ENCODE measurements at regions not wholly inside any gene's neighbourhood (a gene's known extent, or its start where the extent isn't known, plus 50 kb on each side); places are given as distances from the start of the nearest gene placed in this dataset.
"Not testable (repeated sequence)": the region's sequence is repeated elsewhere in the genome, so short reads cannot be mapped to it uniquely, and the experiment has no call there.

GRCh38 chr1:68868606-68869005 lies 371.7 kb upstream of the DEPDC1 start:
- Histone ChIP-seq H3K79me2 (ENCODE audit: low read length) (no peaks in the 10 kb centered on the region), H4K20me1 (ENCODE audit: insufficient read depth, low read length) (no peaks in the 10 kb centered on the region), H3F3A (ENCODE audit: insufficient read depth, low read length) (no peaks in the 10 kb centered on the region), H3K9me2 (replicated peaks; ENCODE audit: insufficient read depth, low read length) (no peaks in the 10 kb centered on the region), H3K4me1 (ENCODE audit: low read length) (no peaks in the 10 kb centered on the region), H3K4me3 (ENCODE audit: low read length) (no peak overlapping the region), H3K27me3 (replicated peaks; ENCODE audit: insufficient read depth, low read length) (no peaks in the 10 kb centered on the region), H3K27ac (ENCODE audit: low read length) (no peak overlapping the region), H3K9ac (ENCODE audit: low read length) (no peak overlapping the region), H3K4me2 (ENCODE audit: low read depth, low read length) (no peak overlapping the region), H2AFZ (ENCODE audit: low read length) (no peak overlapping the region), H3K36me3 (replicated peaks; ENCODE audit: insufficient read depth, low read length) (no peaks in the 10 kb centered on the region), H3K9me3 (replicated peaks; ENCODE audit: insufficient read depth, low read length) (no peaks in the 10 kb centered on the region)
- TF ChIP-seq, protein P1, sequence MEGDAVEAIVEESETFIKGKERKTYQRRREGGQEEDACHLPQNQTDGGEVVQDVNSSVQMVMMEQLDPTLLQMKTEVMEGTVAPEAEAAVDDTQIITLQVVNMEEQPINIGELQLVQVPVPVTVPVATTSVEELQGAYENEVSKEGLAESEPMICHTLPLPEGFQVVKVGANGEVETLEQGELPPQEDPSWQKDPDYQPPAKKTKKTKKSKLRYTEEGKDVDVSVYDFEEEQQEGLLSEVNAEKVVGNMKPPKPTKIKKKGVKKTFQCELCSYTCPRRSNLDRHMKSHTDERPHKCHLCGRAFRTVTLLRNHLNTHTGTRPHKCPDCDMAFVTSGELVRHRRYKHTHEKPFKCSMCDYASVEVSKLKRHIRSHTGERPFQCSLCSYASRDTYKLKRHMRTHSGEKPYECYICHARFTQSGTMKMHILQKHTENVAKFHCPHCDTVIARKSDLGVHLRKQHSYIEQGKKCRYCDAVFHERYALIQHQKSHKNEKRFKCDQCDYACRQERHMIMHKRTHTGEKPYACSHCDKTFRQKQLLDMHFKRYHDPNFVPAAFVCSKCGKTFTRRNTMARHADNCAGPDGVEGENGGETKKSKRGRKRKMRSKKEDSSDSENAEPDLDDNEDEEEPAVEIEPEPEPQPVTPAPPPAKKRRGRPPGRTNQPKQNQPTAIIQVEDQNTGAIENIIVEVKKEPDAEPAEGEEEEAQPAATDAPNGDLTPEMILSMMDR (IDR thresholded peaks at IDR 0.05; ENCODE audit: low read length) = no peak
- no peak for TF ChIP-seq EZH2 (optimal IDR thresholded peaks at IDR 0.05; ENCODE audit: low read depth, low read length)
- TF ChIP-seq EZH2phosphoT487 (IDR thresholded peaks at IDR 0.05; ENCODE audit: low read length) = no peak
- no peak for DNase-seq

DNA sequence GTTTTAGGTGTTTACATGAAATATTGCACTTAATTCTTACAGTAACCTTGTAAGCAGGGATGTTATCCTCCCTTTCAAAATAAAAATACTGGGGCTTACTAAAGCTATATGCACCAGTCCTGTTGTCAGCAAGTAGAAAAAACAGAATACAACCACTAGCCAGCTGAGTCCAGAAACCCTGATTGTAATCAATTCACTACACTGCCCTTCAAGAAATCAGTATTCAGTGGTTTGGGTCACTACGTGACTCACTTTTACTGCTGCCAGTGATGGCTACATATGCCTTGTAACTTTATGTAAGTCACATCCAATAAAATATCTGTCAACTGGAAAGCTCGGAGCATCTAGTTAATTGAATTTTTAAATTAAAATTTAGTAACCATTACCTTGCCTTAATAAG lies 376.3 kb upstream of the DEPDC1 start:
- no peaks in the 10 kb centered on the region; the same call in 1 of the 2 replicates for H3K9me2 ChIP-seq (replicated peaks; ENCODE audit: insufficient read depth, low read length)
- H3K27ac ChIP-seq (ENCODE audit: low read length) = no peak overlapping the region
- no peak for DNase-seq
- no peaks in the 10 kb centered on the region for H4K20me1 ChIP-seq (ENCODE audit: insufficient read depth, low read length)
- no peaks in the 10 kb centered on the region for H3K79me2 ChIP-seq (ENCODE audit: low read length)
- H3K9me3 ChIP-seq (replicated peaks; ENCODE audit: insufficient read depth, low read length) = no peaks in the 10 kb centered on the region
- H2AFZ ChIP-seq (ENCODE audit: low read length) = no peak overlapping the region
- H3K4me1 ChIP-seq (ENCODE audit: low read length) = no peaks in the 10 kb centered on the region
- H3F3A ChIP-seq (ENCODE audit: insufficient read depth, low read length) = no peaks in the 10 kb centered on the region
- H3K36me3 ChIP-seq (replicated peaks; ENCODE audit: insufficient read depth, low read length) = no peaks in the 10 kb centered on the region
- H3K9ac ChIP-seq (ENCODE audit: low read length) = no peak overlapping the region
- no peak overlapping the region for H3K4me3 ChIP-seq (ENCODE audit: low read length)
- TF ChIP-seq EZH2 (optimal IDR thresholded peaks at IDR 0.05; ENCODE audit: low read depth, low read length) (no peak), EZH2phosphoT487 (IDR thresholded peaks at IDR 0.05; ENCODE audit: low read length) (no peak)
- TF ChIP-seq, protein P1 (IDR thresholded peaks at IDR 0.05; ENCODE audit: low read length) = no peak
- H3K27me3 ChIP-seq (replicated peaks; ENCODE audit: insufficient read depth, low read length) = no peaks in the 10 kb centered on the region
- no peak overlapping the region for H3K4me2 ChIP-seq (ENCODE audit: low read depth, low read length)

GRCh38 chr1:68881330-68882194 lies 384.7 kb upstream of the DEPDC1 start:
- H3K79me2 ChIP-seq (ENCODE audit: low read length); H3K36me3 ChIP-seq (replicated peaks; ENCODE audit: insufficient read depth, low read length); H3K9me3 ChIP-seq (replicated peaks; ENCODE audit: insufficient read depth, low read length); DNase-seq; H4K20me1 ChIP-seq (ENCODE audit: insufficient read depth, low read length); H3K27me3 ChIP-seq (replicated peaks; ENCODE audit: insufficient read depth, low read length); H3K27ac ChIP-seq (ENCODE audit: low read length); H3K9me2 ChIP-seq (replicated peaks; ENCODE audit: insufficient read depth, low read length); H3K4me3 ChIP-seq (ENCODE audit: low read length); H3F3A ChIP-seq (ENCODE audit: insufficient read depth, low read length); H3K4me1 ChIP-seq (ENCODE audit: low read length); H3K4me2 ChIP-seq (ENCODE audit: low read depth, low read length); H3K9ac ChIP-seq (ENCODE audit: low read length); H2AFZ ChIP-seq (ENCODE audit: low read length): not testable (repeated sequence)

DNA sequence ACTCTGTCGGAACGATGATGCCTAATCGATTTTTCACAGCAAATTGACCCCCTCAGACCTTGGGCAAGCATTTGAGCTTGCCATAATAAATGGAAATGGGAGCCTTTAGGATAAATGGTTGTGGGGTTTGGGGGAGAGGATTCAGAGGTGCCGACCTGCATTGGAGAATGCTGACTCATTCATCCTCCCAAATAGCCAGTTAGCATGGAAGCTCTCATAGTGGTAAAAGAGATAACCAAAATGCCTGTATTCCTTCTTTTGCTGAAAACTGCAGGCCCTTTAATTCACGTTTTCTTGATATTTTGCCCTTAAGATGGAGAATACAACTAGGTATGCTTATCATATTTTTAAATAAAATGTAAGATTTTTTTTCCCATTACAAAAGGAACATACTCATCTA lies 392.6 kb upstream of the DEPDC1 start:
- Histone ChIP-seq H3K4me3 (ENCODE audit: low read length) (no peak overlapping the region), H3K9me2 (replicated peaks; ENCODE audit: insufficient read depth, low read length) (no peaks in the 10 kb centered on the region), H3K4me2 (ENCODE audit: low read depth, low read length) (no peak overlapping the region), H4K20me1 (ENCODE audit: insufficient read depth, low read length) (no peaks in the 10 kb centered on the region), H3K79me2 (ENCODE audit: low read length) (no peaks in the 10 kb centered on the region), H3K9ac (ENCODE audit: low read length) (no peak overlapping the region), H3K9me3 (replicated peaks; ENCODE audit: insufficient read depth, low read length) (no peaks in the 10 kb centered on the region), H3F3A (ENCODE audit: insufficient read depth, low read length) (no peaks in the 10 kb centered on the region), H3K36me3 (replicated peaks; ENCODE audit: insufficient read depth, low read length) (no peaks in the 10 kb centered on the region), H3K27ac (ENCODE audit: low read length) (no peak overlapping the region), H2AFZ (ENCODE audit: low read length) (no peak overlapping the region), H3K4me1 (ENCODE audit: low read length) (no peaks in the 10 kb centered on the region), H3K27me3 (replicated peaks; ENCODE audit: insufficient read depth, low read length) (no peaks in the 10 kb centered on the region)
- no peak for DNase-seq
- TF ChIP-seq EZH2phosphoT487 (IDR thresholded peaks at IDR 0.05; ENCODE audit: low read length) (no peak), EZH2 (optimal IDR thresholded peaks at IDR 0.05; ENCODE audit: low read depth, low read length) (no peak)
- TF ChIP-seq, protein P1 (IDR thresholded peaks at IDR 0.05; ENCODE audit: low read length) = no peak

All from MM.1S (cell line).